ENCODE measurements at regions not wholly inside any gene's neighbourhood (a gene's known extent, or its start where the extent isn't known, plus 50 kb on each side); places are given as distances from the start of the nearest gene placed in this dataset.

- TF ChIP-seq EZH2phosphoT487 (IDR thresholded peaks at IDR 0.05; ENCODE audit: insufficient read depth, low read depth) = no peak
- no peak for TF ChIP-seq EZH2 (IDR thresholded peaks at IDR 0.05; ENCODE audit: insufficient read depth, poor library complexity, severe bottlenecking)
Observed at GRCh38 chr14:105830171-105830570, 303.8 kb downstream of the TMEM121 start.
